CD8-positive, alpha-beta memory T cell (primary cell): ENCODE measurements at regions not wholly inside any gene's neighbourhood (a gene's known extent, or its start where the extent isn't known, plus 50 kb on each side); places are given as distances from the start of the nearest gene placed in this dataset.

Experiments
- CTCF ChIA-PET: fragments of 350-600 bp; sonication (Branson Sonifier 250); formaldehyde crosslinking; loops from one replicate; lab custom pipeline; 2021; ENCODE audit warnings: antibody characterized with exemption; lab: Charles Lee
- POLR2A ChIA-PET: fragments of 350-600 bp; sonication (Branson Sonifier 250); formaldehyde crosslinking; loops from one replicate; lab custom pipeline; 2021; ENCODE audit warnings: antibody characterized with exemption; lab: Charles Lee
- DNase-seq, 5 donors: peaks; one replicate each; pipeline versions ENCODE4 v3.0.0 to v3.0.0-alpha.2; 2020 to 2022; ENCODE audit warnings: mixed read lengths in 1 of 5
- H3K27ac ChIP-seq: one replicate; pipeline ENCODE4 v1.7.0; 2013; ENCODE audit warnings: low read depth, mild to moderate bottlenecking, low read length, moderate library complexity
- H3K27me3 ChIP-seq: 2 replicates; pipeline ENCODE4 v1.7.0; 2013; ENCODE audit warnings: low read length, mild to moderate bottlenecking; ENCODE audit not compliant: insufficient read depth, poor library complexity, severe bottlenecking
- H3K36me3 ChIP-seq: 2 replicates; pipeline ENCODE4 v1.7.0; 2013; ENCODE audit warnings: mild to moderate bottlenecking, low read length, moderate library complexity; ENCODE audit not compliant: insufficient read depth
- H3K4me1 ChIP-seq: 2 replicates; pipeline ENCODE4 v1.7.0; 2013; ENCODE audit warnings: mild to moderate bottlenecking, low read length, moderate library complexity; ENCODE audit not compliant: insufficient read depth
- H3K4me3 ChIP-seq: 2 replicates; pipeline ENCODE4 v1.7.0; 2013; ENCODE audit warnings: mild to moderate bottlenecking, low read length
- H3K9me3 ChIP-seq: 2 replicates; pipeline ENCODE4 v1.7.0; 2013; ENCODE audit warnings: mild to moderate bottlenecking, low read length
- H3K27ac Mint-ChIP-seq, 8 donors: one replicate each; pipeline ENCODE4 v1.8.0; 2020 to 2021; ENCODE audit warnings: mixed read lengths in 8 of 8, mild to moderate bottlenecking in 6 of 8, inconsistent platforms in 3 of 8, moderate library complexity in 3 of 8
- H3K27me3 Mint-ChIP-seq, 2 donors: one replicate each; pipeline ENCODE4 v1.8.0; 2020 to 2021; ENCODE audit warnings: mixed read lengths in 2 of 2, mild to moderate bottlenecking in 1 of 2, moderate library complexity in 1 of 2
- H3K36me3 Mint-ChIP-seq, 3 donors: one replicate each; pipeline ENCODE4 v1.8.0; 2020 to 2021; ENCODE audit warnings: mixed read lengths in 3 of 3, inconsistent platforms in 1 of 3, mild to moderate bottlenecking in 1 of 3
- H3K4me1 Mint-ChIP-seq, 3 donors: one replicate each; pipeline ENCODE4 v1.8.0; 2020 to 2021; ENCODE audit warnings: mixed read lengths in 3 of 3, inconsistent platforms in 1 of 3, mild to moderate bottlenecking in 1 of 3
- H3K4me3 Mint-ChIP-seq, 7 donors: one replicate each; pipeline ENCODE4 v1.8.0; 2020 to 2021; ENCODE audit warnings: mixed read lengths in 7 of 7, mild to moderate bottlenecking in 6 of 7, moderate library complexity in 4 of 7, inconsistent platforms in 2 of 7
- H3K9me3 Mint-ChIP-seq, 5 donors: one replicate each; pipeline ENCODE4 v1.8.0; 2020 to 2022; ENCODE audit warnings: mixed read lengths in 5 of 5, mild to moderate bottlenecking in 3 of 5, moderate library complexity in 2 of 5, inconsistent platforms in 1 of 5

DNA sequence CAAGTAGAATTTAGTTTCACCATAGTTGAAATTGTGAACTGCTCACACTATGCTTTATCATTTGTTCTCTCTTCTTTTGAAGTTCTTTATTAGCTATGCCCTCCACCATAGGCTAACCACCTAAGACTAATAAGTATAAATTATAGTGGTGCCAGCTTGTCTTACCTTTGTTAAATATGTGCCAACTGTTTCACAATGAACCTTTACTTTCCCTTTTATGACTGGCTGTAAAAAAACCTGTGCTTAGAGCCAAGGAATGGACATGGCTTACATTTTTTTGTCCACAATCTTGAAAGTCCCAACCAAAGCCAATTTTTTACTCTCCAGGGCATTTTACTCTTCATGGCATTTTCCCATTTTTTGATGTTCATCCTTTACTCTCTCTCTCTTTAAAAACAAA, 123.5 kb upstream of the LEF1 start:
- Histone ChIP-seq H3K27me3 (no peaks in the 10 kb centered on the region), H3K36me3 (no peaks in the 10 kb centered on the region), H3K9me3 (no peaks in the 10 kb centered on the region), H3K4me3 (no peak overlapping the region), H3K4me1 (no peaks in the 10 kb centered on the region), H3K27ac (no peak overlapping the region)
- POLR2A ChIA-PET = no interaction called here
- Mint-ChIP-seq H3K9me3 (no peaks in the 10 kb centered on the region), H3K36me3 (peaks cover 0 to 2% (median 0%) of the 10 kb centered on the region in 3 donors), H3K4me3 (no peak overlapping the region), H3K4me1 (no peaks in the 10 kb centered on the region), H3K27me3 (peaks cover 0 to 2% of the 10 kb centered on the region in 2 donors), H3K27ac (no peak overlapping the region)
- CTCF ChIA-PET = interaction anchor here (0.9 kb wide), 1 partner anchor 10 kb away, joined by 3 read pairs; no protein-coding TSS in a partner anchor
- DNase-seq = no peak

DNA sequence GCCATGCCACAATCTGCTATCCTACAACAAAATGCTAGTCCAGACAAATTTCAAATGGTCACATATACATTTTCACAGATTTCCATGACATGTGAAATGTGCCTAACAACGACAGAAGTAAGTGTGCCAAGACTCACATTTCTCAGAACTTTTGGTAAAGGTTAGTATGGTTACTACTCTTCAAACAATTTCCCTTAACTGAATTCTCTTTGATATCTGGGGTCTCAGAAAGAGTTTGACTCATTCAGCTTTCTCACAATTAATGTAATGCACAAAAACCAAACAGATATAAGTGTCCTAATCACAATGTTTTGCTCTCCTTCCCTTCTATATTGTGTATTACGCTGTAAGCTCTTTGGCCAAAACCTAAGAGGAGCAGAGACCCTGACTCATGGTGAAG, 122.4 kb upstream of the LEF1 start:
- Mint-ChIP-seq H3K27me3 (peaks cover 0 to 1% of the 10 kb centered on the region in 2 donors), H3K4me3 (no peak overlapping the region), H3K9me3 (no peaks in the 10 kb centered on the region), H3K27ac (no peak overlapping the region), H3K4me1 (no peaks in the 10 kb centered on the region), H3K36me3 (peaks cover 0 to 2% (median 0%) of the 10 kb centered on the region in 3 donors)
- POLR2A ChIA-PET = no interaction called here
- Histone ChIP-seq H3K36me3 (no peaks in the 10 kb centered on the region), H3K9me3 (no peaks in the 10 kb centered on the region), H3K27me3 (no peaks in the 10 kb centered on the region), H3K27ac (no peak overlapping the region), H3K4me3 (no peak overlapping the region), H3K4me1 (no peaks in the 10 kb centered on the region)
- CTCF ChIA-PET = no interaction called here
- no peak for DNase-seq

DNA sequence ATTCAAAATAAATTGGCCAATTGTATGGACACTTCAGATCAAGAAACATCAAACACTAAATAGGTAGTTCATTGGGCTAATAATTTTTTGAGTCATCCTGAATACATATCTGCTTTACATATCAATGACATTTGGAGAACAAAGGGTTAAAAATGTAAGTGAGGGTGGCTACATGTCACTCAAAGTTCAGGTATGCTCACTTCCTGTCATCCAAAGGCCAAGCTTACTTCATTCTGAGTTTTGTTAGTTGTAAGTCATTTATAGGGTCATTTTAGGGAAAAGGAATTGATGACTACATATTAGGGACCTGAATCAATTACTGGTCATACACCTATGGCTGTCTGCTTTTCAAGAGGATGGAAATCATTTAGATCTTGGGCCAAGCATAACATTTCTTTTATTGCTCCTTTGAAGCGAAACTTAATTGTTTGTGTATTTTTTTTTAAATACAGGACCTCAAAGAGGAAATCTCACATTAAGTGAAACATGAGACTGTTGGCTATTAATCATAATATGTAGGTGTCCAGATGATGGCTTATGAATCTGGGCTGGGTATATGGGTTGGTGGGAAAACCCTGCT, 119.2 kb upstream of the LEF1 start:
- H3K4me1 Mint-ChIP-seq = no peaks in the 10 kb centered on the region
- H3K27ac Mint-ChIP-seq = no peak overlapping the region
- no peak overlapping the region for H3K27ac ChIP-seq
- H3K9me3 ChIP-seq = no peaks in the 10 kb centered on the region
- DNase-seq = no peak
- no peaks in the 10 kb centered on the region for H3K36me3 Mint-ChIP-seq
- no peak overlapping the region for H3K4me3 ChIP-seq
- ChIA-PET CTCF (interaction anchor here (0.5 kb wide), 1 partner anchor 1967 kb away, joined by 3 read pairs; no protein-coding TSS in a partner anchor), POLR2A (no interaction called here)
- no peaks in the 10 kb centered on the region for H3K4me1 ChIP-seq
- H3K27me3 Mint-ChIP-seq = peaks cover 0 to 3% of the 10 kb centered on the region in 2 donors
- H3K4me3 Mint-ChIP-seq = no peak overlapping the region
- H3K9me3 Mint-ChIP-seq = no peaks in the 10 kb centered on the region
- H3K36me3 ChIP-seq = no peaks in the 10 kb centered on the region
- H3K27me3 ChIP-seq = no peaks in the 10 kb centered on the region

DNA sequence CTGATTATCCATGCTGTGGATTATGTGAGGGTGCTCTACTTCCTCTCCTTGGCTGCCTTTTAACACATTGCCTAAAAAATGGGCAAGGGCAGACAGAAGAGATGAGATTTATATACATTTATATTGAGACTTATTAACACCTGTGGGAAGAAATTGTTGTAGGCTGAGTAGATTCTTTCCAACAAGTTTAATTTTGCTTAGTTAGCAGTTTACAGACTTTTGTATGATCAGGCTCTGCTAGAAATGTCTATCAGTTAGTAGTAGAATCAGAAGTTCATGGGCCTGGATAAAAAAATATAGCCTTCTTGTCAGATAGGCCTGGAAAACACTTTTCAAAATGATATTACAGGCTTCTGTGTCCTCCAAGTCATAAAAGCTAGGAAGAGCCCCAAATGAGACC, 111.3 kb upstream of the LEF1 start:
- H3K4me1 ChIP-seq = no peaks in the 10 kb centered on the region
- Mint-ChIP-seq H3K4me1 (no peaks in the 10 kb centered on the region), H3K9me3 (no peaks in the 10 kb centered on the region), H3K27me3 (peaks cover 3 to 18% of the 10 kb centered on the region in 2 donors), H3K4me3 (no peak overlapping the region), H3K27ac (no peak overlapping the region), H3K36me3 (peaks cover 0 to 13% (median 2%) of the 10 kb centered on the region in 3 donors)
- H3K27ac ChIP-seq = no peak overlapping the region
- DNase-seq = no peak
- no peaks in the 10 kb centered on the region for H3K27me3 ChIP-seq
- no peak overlapping the region for H3K4me3 ChIP-seq
- POLR2A ChIA-PET = no interaction called here
- H3K9me3 ChIP-seq = no peaks in the 10 kb centered on the region
- CTCF ChIA-PET = no interaction called here
- no peaks in the 10 kb centered on the region for H3K36me3 ChIP-seq

DNA sequence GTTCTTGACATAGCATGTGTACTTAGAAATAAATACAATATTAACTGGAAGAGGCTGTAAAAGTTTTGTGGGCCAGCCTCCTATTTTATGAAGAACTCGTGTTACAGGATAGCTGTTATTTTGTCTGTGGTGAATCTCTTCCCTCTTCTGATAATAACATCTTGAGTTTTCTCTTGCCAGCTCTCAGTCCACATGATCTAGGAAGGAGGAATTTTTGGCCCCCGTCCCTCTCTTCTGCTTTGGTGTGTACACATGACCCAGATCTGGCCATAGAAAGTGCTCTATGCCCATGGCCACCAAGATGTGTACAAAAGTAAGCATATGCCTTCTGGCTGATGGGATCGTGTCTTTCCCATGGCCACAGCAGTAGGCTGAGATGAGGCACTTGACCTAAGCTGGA, 108.0 kb upstream of the LEF1 start:
- Histone ChIP-seq H3K4me3 (no peak overlapping the region), H3K36me3 (no peaks in the 10 kb centered on the region), H3K4me1 (no peaks in the 10 kb centered on the region), H3K27ac (no peak overlapping the region), H3K27me3 (no peaks in the 10 kb centered on the region), H3K9me3 (no peaks in the 10 kb centered on the region)
- Mint-ChIP-seq H3K27ac (no peak overlapping the region), H3K9me3 (no peaks in the 10 kb centered on the region), H3K4me3 (no peak overlapping the region), H3K4me1 (no peaks in the 10 kb centered on the region), H3K27me3 (peaks cover 4 to 15% of the 10 kb centered on the region in 2 donors), H3K36me3 (peaks cover 0 to 13% (median 2%) of the 10 kb centered on the region in 3 donors)
- DNase-seq = no peak
- ChIA-PET CTCF (interaction anchor here (1.2 kb wide), 1 partner anchor 16 kb away, joined by 3 read pairs; no protein-coding TSS in a partner anchor), POLR2A (no interaction called here)

DNA sequence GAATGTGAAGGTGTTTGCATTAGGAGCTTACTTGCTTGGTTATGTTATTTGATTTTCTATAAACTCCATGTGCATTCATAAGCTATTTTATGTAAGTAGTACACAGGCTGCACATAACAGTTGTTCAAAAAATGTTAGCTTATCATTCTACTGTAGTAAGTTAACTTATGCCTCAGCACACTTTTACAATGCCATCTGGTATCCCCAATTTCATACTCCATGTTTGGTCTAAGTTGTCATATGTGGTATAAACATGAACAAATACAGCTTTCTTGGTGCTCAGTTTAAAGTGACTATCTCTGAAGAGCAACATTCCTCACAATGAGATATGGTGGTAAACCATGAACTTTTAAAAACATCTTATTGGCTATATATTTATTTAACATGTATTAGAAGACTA, 104.3 kb upstream of the LEF1 start:
- Mint-ChIP-seq H3K36me3 (peaks cover 0 to 2% (median 0%) of the 10 kb centered on the region in 3 donors), H3K4me3 (no peak overlapping the region), H3K27me3 (peaks cover 0 to 1% of the 10 kb centered on the region in 2 donors), H3K9me3 (peaks cover 0 to under 1% (median 0%) of the 10 kb centered on the region in 5 donors), H3K4me1 (no peaks in the 10 kb centered on the region), H3K27ac (no peak overlapping the region)
- Histone ChIP-seq H3K4me3 (no peak overlapping the region), H3K36me3 (no peaks in the 10 kb centered on the region), H3K27ac (no peak overlapping the region), H3K27me3 (no peaks in the 10 kb centered on the region), H3K4me1 (no peaks in the 10 kb centered on the region), H3K9me3 (no peaks in the 10 kb centered on the region)
- no peak for DNase-seq
- CTCF ChIA-PET = interaction anchor here (1.0 kb wide), 1 partner anchor 243 kb away, joined by 3 read pairs; no protein-coding TSS in a partner anchor
- POLR2A ChIA-PET = interaction anchor here (1.1 kb wide), 1 partner anchor 11 kb away, joined by 3 read pairs; no protein-coding TSS in a partner anchor

DNA sequence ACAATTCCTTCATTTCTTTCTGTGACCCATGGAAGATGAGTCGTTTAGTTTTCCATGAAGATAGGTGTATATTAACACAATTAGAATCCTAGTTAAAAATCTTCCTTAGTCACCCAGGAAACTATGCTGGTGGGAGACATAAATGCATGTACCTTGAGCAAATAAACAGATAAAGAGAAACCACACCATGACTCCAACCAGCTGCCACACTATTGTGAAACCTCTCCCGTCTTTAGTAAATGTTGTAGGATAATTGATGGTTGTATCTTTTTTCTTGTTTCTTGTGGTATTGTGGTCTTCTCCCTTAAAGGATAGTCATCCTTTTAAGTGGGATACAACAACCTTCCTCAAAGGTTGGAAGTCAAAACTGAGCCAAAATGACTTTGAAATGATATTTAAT, 103.8 kb upstream of the LEF1 start:
- Mint-ChIP-seq H3K36me3 (no peaks in the 10 kb centered on the region), H3K27me3 (peaks cover 0 to 1% of the 10 kb centered on the region in 2 donors), H3K4me1 (no peaks in the 10 kb centered on the region), H3K27ac (no peak overlapping the region), H3K9me3 (peaks cover 0 to 2% (median 0%) of the 10 kb centered on the region in 5 donors), H3K4me3 (no peak overlapping the region)
- Histone ChIP-seq H3K27ac (no peak overlapping the region), H3K36me3 (no peaks in the 10 kb centered on the region), H3K9me3 (no peaks in the 10 kb centered on the region), H3K4me1 (no peaks in the 10 kb centered on the region), H3K4me3 (no peak overlapping the region), H3K27me3 (no peaks in the 10 kb centered on the region)
- POLR2A ChIA-PET = interaction anchor here (1.1 kb wide), 1 partner anchor 10 kb away, joined by 3 read pairs; no protein-coding TSS in a partner anchor
- CTCF ChIA-PET = no interaction called here
- DNase-seq = no peak

DNA sequence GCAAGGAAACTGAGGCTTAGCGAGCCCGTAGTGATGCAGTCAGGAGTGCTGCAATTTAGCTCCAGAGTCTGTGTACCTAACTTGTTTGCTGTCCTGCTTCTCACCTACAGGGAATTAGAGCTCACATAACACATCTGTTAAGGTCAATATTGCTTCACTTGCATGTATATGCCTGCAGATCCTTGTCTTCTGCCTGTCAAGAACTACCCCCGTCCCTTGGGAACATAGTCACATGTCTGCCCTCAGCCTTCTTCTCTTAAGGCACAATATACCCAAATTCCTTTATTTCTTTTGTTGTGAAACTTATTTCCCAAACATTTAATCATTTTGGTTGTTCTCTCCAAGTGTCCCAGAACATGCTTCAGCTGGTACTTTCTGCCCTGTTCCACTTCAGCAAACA, 103.3 kb upstream of the LEF1 start:
- Histone ChIP-seq H3K4me1 (no peaks in the 10 kb centered on the region), H3K27ac (no peak overlapping the region), H3K27me3 (no peaks in the 10 kb centered on the region), H3K36me3 (no peaks in the 10 kb centered on the region), H3K9me3 (no peaks in the 10 kb centered on the region), H3K4me3 (no peak overlapping the region)
- H3K4me3 Mint-ChIP-seq = no peak overlapping the region
- H3K27ac Mint-ChIP-seq = no peak overlapping the region
- H3K27me3 Mint-ChIP-seq = peaks cover 0 to 1% of the 10 kb centered on the region in 2 donors
- H3K36me3 Mint-ChIP-seq = no peaks in the 10 kb centered on the region
- POLR2A ChIA-PET = interaction anchor here (1.1 kb wide), 1 partner anchor 10 kb away, joined by 3 read pairs; no protein-coding TSS in a partner anchor
- H3K4me1 Mint-ChIP-seq = no peaks in the 10 kb centered on the region
- DNase-seq = no peak
- H3K9me3 Mint-ChIP-seq = peaks cover 0 to 2% (median 0%) of the 10 kb centered on the region in 5 donors
- CTCF ChIA-PET = no interaction called here
